GM21619 (cell line): ENCODE measurements at regions not wholly inside any gene's neighbourhood (a gene's known extent, or its start where the extent isn't known, plus 50 kb on each side); places are given as distances from the start of the nearest gene placed in this dataset.
"Not testable (repeated sequence)": the region's sequence is repeated elsewhere in the genome, so short reads cannot be mapped to it uniquely, and the experiment has no call there.

ENCODE experiments used
- ATAC-seq: cut with Tn5 transposase; IDR thresholded peaks from one replicate; pipeline ENCODE4 v1.9.1; 2021; ENCODE audit not compliant: unreplicated experiment

DNA sequence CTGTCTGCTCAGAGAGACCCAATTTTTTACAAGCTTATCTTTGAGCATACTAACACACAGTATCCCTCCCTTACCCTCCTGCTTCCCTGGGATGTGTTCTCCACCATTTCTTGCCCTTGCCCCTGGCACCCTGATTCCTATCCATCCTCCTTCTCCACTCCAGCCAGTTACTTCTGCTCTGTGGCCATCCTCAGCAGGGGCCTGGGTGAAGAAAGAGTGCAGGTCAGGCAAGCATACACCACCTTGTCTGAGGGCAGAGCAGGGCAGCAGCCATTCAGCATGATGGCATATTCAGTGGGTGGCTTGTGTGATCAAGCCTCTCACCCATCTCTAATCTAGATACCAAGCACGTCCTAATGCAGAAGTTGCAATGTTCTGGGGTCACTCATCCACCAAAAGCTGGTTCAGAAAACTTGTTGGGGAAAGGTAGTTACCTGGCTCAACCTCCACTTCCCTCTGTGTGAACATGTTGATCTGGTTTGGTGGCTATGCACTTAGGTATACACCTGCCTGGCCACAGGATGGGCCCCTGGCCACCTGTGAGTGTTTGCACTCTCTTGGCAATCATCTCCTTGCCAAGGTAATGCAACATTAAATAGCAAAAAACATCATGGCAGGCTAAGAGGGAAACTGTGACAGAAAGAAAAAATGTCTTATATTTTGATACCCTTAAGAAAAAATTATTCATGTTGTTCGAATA is 900.3 kb upstream of the MIR17HG start:
- ATAC-seq, result no peak

DNA sequence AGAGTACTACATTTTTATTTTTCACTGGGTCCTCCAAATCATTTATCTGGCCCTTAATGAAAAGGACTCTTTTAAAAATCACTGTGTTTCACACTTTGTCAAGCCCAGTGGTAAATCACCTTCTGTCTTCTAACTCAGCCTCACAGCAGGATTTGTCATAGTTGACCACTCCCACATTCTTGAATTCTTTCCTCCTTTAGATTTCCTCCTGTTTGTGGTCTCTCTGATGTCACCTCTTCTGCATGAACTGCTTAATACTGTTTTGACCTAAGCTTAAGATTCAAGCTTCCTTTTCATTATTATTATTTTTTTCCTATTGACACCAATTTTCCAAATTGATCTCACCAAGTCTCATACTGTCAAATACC is 899.8 kb upstream of the MIR17HG start:
- no peak for ATAC-seq

DNA sequence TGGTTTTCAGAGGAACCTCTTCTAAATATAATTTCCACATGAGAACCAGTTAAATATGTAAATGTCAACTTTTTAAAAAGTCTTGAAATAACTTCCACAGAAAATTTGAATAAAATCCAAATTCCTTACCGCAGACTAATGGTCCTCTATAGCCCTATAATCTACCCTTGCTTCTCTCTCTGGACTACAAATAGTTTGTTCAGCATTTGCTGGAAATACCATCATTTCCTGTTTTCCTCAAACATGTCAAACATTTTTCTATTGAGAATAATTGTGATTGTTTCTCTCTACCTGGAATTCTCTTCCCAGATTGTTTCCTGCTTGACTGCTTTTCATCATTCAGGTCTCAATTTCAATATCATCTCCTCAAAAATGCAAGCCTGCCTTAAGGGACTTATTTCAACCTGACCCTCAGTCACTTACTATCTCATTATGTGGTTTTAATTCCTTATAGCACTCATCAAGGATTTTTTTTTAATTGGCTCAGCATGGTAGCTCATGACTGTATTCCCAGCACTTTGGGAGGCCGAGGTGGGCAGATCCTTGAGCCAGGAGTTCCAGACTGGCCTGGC is 898.9 kb upstream of the MIR17HG start:
- no peak for ATAC-seq

DNA sequence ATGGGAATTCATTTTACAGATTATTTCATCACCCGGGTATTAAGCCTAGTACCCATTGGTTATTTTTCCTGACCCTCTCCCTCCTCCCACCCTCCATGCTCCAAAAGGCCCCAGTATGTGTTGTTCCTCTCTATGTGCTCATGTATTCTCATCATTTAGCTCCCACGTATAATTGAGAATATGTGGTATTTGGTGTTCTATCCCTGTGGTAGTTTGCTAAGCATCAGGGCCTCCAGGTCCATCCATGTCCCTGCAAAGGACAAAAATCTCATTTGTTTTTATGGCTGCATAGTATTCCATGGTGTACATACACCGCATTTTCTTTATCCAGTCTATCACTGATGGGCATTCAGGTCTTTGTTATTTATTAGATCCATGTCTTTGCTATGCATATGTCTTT is 894.1 kb upstream of the MIR17HG start:
- no peak for ATAC-seq

DNA sequence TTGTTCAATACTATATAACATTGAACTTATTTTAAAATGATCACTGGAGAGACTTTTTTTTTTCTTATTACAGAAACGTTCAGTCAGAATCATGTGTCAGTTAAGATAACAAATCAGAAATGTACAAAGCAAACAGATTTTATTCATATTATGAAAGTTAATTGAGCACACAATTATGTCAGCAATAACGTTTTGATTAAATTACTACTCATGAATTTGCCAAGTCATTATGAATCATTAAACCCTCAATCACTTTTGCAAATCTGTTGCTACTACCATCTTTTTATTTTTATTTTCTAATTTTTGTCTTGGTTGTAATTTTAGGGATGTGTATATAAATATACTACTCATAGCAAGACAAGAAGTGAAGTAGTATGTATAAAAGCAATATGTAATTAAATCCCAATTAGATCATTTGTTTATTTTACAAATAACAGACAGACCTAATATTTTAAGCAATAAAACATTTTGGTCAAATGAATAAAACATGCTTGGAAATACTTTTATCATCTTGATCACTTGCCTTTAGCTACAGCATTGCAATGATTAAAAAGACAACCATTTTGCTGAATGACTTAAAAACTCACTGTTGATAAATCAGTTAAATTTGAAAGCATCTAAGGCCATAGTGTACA is 893.4 kb upstream of the MIR17HG start:
- no peak for ATAC-seq

DNA sequence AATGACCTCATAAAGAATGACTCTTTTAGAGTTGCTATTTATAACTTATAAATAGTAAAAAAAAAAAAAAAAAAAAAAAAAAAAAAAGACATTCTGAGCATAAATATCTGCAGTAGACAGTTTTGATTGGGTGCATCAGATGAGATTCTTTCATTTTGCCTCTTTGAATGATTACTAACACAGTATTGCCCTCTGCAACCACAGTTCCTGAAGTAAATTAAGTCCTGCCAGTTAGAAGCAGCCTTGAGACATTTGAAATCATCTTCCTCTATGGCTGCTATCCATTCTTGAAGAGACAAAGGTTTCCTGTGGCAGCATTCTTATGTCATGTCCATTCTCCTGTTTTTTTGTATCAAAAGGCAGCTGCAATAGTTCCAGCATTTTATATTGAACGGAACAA is 892.4 kb upstream of the MIR17HG start:
- ATAC-seq, result no peak

DNA sequence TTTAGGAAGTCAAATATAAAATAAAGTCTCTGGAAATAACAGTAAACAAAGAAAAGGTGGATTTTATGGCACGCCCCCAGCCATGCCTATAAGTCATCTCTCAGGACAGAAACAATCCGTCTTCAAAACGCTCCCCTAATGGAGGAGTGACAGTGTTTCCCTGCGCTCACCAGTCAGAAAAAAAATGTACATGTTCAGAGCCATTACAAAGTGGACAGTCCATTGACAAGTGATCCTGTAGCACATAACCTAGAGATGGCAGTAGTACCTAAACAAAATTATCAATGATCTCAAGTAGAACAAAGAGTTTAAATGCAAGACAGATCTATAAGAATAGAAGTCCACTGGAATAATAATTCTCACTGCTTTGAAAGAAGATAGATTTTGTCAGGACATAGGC is 891.7 kb upstream of the MIR17HG start:
- ATAC-seq, result no peak

DNA sequence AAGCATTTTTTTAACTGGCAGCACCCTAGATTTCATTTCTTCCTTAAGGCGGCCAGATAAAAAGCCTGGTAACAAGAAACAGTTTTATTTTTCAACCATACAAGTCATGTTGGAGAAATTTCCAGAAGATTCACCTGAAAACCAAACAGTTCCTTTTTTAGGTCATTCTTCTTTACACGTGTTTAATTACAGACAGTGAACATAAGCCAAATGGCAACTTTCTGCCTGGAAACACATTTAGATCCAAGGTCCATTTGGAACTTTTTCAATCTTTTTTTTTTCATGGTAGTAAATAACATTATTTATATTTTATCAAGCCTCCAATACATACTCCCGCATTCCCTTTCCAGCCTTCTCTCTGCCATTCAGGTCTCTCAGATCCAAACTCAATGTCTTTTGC is 886.1 kb upstream of the MIR17HG start:
- ATAC-seq, result no peak

DNA sequence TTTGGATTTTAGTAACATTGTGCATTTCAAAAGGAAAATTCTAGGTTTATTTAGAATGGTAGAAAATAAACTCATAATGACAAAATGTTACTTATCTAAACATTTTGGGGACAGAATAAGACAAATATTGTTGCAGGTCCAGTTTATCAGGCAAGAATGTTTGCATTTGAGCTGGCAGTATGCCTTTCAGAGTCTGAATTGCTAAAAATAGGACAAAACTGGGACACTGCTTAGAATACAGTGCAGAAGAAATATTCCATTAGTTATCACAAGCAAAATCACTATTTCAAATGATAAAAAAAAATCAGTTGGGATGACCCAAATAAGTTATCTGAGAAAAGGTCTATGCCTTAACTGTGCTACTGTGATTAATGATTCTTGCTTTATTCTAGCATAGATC is 870.3 kb upstream of the MIR17HG start:
- ATAC-seq, result no peak

DNA sequence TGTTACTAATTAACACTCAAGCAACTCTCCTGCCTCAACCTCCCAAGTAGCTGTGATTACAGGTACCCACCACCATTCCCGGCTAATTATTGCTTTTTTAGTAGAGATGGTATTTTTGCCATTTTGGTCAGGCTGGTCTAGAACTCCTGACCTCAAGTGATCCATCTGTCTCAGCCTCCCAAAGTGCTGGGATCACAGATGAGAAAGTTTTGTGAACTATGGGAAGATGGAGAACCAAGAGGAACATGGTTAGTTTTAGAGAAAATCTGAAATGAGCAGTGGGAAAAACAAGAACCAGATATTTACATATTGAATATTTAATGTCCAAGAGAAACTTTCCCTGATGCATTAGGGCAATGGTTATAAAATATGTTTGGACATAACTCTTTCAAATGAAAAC is 863.6 kb upstream of the MIR17HG start:
- no peak for ATAC-seq

DNA sequence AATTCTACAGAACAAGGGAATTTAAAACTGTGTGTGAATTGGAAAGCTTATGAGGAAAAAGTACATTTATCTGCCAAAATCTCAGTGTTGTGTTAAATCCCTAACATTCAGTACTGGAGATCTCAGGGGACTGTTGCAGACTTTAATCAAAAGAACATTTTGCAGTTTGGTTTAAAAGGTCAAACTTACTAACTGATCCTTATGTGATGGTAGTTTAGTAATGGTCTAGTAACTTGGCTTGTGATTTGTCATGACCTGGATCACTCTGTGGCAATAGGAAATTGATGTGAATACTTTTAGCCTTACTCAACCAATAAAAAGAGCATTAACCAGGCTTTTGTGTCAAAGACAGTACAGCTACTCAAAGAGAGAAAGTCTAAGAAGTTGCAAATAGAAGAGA is 862.1 kb upstream of the MIR17HG start:
- ATAC-seq, result no peak

DNA sequence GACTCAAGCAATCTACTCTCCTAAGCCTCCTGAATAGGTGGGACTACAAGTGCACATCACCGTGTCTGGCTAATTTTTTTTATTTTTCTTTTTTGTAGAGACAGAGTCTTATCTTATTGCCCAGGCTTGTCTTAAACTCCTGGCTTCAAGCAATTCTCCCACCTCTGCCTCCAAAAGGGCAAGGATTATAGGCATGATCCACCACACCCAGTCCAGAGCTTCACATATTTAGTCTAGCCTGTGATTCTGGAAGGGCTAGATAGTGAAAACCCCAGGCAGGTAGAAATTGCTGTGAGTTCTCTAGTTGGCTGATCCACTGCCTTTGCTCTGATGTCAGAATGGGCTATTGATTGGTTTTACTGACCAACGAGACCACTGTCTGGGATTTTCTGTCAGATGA is 854.6 kb upstream of the MIR17HG start:
- no peak for ATAC-seq

DNA sequence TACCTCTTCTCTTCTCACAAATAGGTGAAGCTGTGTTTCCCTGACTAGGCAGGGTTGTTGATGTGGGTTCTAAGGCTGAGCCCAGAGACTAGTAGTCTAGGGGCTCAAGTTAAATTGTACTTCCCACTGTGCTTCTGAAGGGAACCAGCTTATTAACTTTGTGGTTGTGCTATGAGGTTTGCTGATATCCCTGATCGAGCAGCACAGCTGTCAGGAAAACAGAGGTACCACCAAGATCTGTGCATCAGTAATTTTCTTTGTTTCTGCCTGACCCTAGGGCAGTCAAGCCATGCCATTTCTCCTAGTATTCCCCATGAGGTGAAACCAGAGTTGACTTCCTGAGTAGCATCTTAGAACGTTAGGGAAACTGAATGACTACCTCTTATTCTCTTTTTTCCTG is 853.8 kb upstream of the MIR17HG start:
- ATAC-seq, result no peak

DNA sequence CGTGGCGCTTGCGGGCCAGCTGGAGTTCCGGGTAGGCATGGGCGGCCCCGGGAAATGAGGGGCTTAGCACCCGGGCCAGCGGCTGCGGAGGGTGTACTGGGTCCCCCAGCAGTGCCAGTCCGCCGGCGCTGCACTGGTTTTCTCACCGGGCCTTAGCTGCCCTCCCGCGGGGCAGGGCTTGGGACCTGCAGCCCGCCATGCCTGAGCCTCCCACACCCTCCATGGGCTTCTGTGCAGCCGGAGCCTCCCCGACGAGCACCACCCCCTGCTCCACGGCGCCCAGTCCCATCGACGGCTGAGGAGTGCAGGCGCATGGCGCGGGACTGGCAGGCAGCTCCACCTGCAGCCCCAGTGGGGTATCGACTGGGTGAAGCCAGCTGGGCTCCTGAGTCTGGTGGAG is 852.6 kb upstream of the MIR17HG start:
- ATAC-seq, result not testable (repeated sequence)

DNA sequence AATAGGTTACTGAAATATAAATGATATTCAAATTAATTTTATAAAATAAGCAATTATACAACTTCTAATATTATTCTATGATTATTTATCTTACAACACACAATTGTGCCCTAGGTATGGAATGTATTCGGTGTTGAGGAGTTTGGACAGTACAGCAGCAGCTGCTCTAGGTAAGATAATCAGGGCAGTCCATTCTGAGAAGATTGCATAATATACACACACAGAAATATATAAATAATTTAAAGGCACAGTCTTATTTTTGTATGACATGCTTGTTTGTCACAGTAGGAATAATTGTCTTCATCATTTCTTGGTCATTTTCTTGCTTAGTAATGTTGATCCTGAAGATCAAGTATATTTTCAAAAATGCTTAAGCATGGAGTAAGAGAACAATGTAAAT is 849.4 kb upstream of the MIR17HG start:
- no peak for ATAC-seq

DNA sequence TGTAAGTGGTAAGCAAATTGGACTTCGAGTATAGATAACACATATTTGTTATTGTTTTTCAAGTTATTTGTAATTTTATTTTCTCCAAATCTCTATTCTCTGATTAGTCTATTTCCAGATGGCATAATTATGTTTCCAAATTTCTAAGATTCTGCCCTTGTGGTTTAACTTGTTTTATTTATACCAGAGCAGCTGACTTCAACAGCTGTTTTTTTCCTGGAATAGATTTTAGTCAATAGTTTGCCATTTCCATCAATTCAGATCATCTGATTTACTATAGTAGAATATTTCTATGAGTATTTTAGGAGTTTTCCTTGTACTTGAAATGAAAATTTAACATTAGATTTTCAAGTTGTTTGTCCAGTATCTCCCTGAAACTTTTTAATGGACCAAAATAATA is 848.7 kb upstream of the MIR17HG start:
- ATAC-seq, result no peak

DNA sequence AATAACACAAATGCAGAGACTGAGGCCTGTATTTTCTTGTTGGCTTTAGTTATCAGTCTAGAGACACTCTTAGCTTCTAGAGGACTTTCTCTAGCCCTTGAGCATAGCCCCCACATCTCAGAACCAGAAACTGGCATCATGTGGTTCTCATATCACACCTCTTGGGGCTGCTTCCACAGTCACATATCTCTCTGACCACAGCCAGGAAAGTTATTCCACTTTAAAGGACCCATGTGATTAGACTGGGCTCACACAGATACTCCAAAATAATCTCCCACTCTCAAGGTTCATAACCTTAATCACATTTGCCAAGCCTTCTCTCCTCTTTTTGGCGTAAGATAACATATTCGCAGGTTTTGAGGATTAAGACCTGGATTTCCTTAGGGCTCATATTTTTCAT is 846.9 kb upstream of the MIR17HG start:
- ATAC-seq, result no peak

DNA sequence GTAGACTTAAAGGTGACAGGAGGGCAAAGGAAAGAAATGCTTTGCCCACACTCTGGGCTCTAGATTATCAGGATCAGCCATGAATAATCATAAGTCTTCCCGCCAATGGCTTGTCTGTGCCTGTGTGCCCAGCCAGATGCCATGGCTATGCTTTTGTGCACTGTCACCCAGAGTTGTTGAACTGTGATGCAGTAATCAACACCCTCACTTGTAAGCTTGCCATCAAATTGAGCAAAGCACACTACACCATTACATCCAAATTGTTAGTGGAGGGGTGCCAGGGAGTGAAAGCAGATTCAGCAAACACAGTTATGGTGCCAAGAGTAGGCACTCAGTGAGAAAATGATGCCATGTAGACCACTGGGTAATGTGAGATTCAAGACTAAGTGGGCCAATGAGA is 845.3 kb upstream of the MIR17HG start:
- ATAC-seq, result no peak

DNA sequence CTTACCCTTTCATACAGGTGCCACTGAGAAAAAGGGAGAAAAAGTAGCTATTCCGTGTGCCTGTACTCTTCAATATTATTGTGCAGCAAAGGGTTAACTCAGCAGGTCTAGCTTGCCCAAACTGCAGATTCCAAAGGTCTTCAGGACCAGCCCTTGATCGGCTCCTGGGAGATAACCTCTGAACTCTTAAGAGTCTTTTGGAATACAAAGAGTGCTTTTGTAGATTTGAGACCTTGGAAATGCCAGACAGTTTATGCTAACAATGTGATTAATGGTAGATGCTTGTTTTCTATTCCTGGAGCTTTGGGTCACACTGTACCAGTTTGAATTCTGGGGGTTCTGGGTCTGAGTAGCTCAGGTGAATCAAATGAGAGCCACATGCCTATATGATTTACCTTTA is 844.7 kb upstream of the MIR17HG start:
- no peak for ATAC-seq

DNA sequence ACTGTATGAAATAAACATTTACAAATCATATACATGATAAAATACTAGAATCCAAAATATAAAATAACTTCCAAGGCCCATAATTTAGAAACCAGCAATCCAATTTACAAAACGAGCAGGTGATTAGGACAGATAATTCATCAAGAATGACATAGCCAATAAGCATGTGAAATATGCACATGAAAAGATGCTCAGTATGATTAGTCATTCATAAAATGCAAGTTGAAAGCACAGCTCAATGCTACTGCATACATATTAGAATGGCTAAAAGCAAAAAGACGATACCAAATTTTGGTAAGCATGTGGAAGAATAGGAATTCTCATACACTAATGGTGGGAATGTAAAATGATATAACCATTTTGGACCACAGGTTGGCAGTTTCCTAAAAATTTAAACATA is 837.2 kb upstream of the MIR17HG start:
- ATAC-seq, result no peak

DNA sequence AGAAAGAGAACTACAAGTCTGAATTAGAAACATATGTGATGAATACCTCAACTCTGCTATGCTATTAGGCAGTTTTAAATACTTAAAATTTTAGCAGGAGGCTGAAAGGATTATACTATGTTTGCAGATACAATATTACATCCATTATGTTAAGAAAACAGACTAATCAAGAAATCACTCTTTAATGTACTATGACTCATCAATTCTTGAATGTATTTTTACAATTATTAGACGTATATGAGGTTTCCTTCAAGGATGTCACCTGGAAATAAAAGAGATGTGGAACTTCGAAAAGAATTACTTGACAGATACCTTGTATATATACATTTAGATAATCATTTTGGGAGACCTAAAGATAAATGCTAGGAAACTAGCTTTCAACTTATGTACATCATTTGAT is 835.6 kb upstream of the MIR17HG start:
- no peak for ATAC-seq

DNA sequence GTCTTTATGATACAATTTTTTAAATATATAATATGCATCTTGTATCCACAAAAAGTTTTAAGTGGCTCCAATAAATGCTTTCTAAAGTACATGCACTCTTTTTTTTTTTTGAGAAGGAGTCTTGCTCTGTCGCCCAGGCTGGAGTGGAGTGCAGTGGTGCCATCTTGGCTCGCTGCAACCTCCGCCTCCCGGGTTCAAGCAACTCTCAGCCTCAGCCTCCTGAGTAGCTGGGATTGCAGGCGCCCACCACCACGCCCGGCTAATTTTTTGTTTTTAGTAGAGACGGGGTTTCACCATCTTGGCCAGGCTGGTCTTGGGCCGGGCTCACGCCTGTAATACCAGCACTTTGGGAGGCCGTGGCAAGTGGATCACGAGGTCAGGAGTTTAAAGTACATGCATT is 832.8 kb upstream of the MIR17HG start:
- not testable (repeated sequence) for ATAC-seq

DNA sequence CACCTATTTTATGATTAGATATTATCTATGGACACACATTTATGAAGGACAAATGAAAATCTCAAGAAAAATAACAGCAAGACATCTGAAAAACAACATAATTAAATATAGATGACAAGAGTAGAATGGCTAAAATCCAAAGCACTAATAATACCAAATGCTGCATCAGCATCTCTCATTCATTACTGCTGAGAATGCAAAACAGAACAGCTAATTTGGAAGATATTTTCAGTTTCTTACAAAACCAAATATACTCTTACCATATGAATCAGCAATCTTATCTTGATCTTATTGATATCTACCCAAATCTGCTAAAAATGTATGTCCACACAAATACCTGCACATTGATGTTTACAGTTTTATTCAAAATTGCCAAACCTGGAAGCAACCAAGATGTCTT is 829.1 kb upstream of the MIR17HG start:
- no peak for ATAC-seq
